GM12865 (cell line): ENCODE measurements at regions not wholly inside any gene's neighbourhood (a gene's known extent, or its start where the extent isn't known, plus 50 kb on each side); places are given as distances from the start of the nearest gene placed in this dataset.

Experiments used
- DNase-seq: peaks from one replicate; pipeline ENCODE4 v3.0.0; 2010; ENCODE audit warnings: low read depth
- H3K4me3 ChIP-seq: 2 replicates; pipeline ENCODE4 v1.5.1; 2011; ENCODE audit warnings: mild to moderate bottlenecking, low read depth, low read length, control low read depth
- CTCF ChIP-seq: IDR thresholded peaks from 2 replicates; pipeline ENCODE4 v1.5.1; 2011; ENCODE audit warnings: low read length, control low read depth, low read depth, inconsistent platforms; ENCODE audit not compliant: insufficient read depth; ENCODE audit errors: missing control alignments

GRCh38 chr2:101609433-101609832 is 88.1 kb upstream of the MAP4K4 start:
- TF ChIP-seq CTCF, result no peak
- no peak for DNase-seq
- H3K4me3 ChIP-seq, result no peak overlapping the region

- TF ChIP-seq CTCF, result no peak
- H3K4me3 ChIP-seq, result no peak overlapping the region
- DNase-seq, result no peak
Observed at GRCh38 chr2:101608408-101609310, 88.8 kb upstream of the MAP4K4 start.

- DNase-seq, result no peak
- H3K4me3 ChIP-seq, result no peak overlapping the region
- no peak for TF ChIP-seq CTCF
Observed at GRCh38 chr2:101597347-101597944, 100.1 kb upstream of the MAP4K4 start.

GRCh38 chr2:101596333-101596732 is 101.2 kb upstream of the MAP4K4 start:
- TF ChIP-seq CTCF, result no peak
- DNase-seq, result no peak
- no peak overlapping the region for H3K4me3 ChIP-seq

GRCh38 chr2:101587251-101587650 is 110.3 kb upstream of the MAP4K4 start:
- H3K4me3 ChIP-seq, result no peak overlapping the region
- TF ChIP-seq CTCF, result no peak
- DNase-seq, result no peak

- no peak for DNase-seq
- no peak overlapping the region for H3K4me3 ChIP-seq
- TF ChIP-seq CTCF, result no peak
Observed at GRCh38 chr2:101583861-101584260, 108.9 kb upstream of the RFX8 start.
